HG02938 (cell line): ENCODE measurements at regions not wholly inside any gene's neighbourhood (a gene's known extent, or its start where the extent isn't known, plus 50 kb on each side); places are given as distances from the start of the nearest gene placed in this dataset.
"Not testable (repeated sequence)": the region's sequence is repeated elsewhere in the genome, so short reads cannot be mapped to it uniquely, and the experiment has no call there.

ENCODE experiments used
- ATAC-seq: cut with Tn5 transposase; IDR thresholded peaks from one replicate; pipeline ENCODE4 v1.9.1; 2021; ENCODE audit warnings: mild to moderate bottlenecking, moderate library complexity; ENCODE audit not compliant: unreplicated experiment

DNA sequence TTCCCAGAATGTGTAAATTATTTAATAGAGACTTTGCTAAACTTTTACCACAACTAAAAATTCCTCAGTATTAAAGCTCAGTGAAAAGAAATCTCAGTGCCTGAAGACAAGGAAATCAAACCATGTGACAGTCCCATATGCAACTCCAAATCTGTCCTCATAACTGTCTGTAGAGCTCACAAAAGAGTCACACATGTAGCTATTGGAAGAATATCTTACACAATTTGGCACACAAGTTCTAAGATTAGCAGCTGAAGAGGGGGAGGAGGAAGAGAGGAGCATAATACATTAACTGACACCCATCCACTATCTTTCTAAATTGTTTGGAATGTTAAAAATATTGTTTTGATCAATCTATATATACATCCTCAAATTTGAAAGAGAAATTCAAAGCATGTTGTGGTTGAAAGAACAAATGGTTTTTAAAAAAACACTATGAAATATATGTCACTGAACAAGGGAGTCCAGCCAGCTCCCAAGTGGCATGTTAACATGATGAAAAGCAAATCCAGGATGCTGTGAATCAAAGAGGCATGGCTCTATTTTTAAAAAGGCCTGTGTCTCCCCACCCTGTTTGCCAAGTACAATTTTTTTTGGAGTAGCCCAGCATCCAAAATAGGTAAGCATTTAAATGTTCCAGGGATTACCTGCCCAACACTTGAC lies 126.3 kb upstream of the NANOGP8 start:
- no peak for ATAC-seq

DNA sequence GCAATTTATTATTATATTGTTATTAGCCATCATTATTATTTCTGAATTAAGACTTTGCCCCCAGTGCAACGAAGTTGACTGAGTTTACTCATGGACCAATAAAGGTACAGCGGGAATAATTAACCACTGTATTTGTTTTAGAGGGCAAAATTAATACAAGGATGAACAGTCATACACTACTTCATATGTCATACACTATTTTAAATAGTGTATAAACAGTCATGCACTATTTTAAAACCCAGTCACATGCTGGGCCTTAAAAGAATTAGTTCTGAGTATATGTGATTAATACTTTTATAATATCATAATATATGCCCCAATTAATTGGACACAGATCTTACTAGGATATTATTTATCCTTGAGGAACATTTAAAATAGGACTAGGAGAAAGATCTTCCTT lies 125.3 kb upstream of the NANOGP8 start:
- ATAC-seq, result no peak

DNA sequence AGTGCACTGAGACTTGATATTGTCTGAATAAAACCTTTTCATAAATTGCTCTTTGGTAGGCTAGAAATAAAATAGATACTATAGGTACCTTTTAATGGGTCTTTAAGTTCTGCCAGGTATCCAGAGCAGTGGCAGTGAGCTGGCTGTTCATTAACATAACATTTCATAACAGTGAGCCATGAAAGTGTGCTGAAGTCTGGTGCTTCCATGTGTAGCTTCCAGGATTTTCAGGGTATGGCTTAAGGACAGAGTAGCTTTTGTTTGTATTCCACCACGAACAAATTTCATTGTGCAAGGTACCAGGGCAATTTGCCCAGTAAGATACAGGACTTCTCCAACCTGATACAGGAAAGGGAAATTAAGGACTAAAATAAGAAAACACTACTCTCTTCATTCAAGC lies 124.7 kb upstream of the NANOGP8 start:
- no peak for ATAC-seq

DNA sequence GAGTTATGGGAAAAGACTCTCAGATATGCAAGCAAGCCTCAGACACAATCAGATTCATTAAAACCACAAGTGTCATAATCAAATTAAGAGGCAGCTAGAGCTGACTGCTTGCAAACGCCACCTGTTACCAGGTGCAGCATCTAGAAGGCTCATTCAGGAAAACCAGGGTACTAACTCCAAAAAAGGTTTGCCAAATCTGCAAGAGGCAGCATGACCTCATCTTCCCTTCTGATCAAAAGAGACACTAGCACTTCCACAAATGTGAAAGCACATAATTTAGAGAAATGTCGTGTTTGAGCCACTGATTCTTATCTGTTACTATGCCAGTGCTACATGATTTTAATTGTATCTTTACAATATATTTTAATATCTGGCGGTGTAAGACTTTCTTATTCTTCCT lies 123.3 kb upstream of the NANOGP8 start:
- no peak for ATAC-seq

DNA sequence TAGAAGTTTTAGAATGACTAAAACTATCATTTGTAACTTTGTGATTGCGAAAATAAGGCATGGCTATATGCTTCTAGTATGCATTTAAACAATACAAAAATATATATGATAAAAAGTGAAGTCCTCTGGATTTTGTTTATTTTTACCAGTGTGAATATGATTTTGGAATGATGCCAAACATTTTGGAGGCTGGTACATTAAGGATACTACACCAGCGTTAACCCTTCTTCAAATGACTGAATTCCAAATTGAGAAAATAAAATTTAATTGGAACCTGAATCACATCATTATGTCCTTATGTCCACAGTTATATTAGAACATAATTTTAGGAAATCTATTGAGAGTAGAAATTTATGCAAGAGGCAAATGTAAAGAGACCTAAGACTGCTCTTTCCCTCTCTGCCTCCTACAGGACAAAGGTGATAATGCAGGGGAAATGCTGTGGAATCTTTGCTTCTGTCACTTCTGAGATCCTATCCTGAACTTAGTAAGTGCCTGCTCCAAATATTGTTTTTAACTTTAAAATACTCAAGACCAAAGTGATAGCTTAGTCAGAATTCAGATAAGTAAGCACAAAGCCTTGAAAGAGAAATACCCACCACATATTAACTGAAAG lies 121.1 kb upstream of the NANOGP8 start:
- ATAC-seq, result no peak

DNA sequence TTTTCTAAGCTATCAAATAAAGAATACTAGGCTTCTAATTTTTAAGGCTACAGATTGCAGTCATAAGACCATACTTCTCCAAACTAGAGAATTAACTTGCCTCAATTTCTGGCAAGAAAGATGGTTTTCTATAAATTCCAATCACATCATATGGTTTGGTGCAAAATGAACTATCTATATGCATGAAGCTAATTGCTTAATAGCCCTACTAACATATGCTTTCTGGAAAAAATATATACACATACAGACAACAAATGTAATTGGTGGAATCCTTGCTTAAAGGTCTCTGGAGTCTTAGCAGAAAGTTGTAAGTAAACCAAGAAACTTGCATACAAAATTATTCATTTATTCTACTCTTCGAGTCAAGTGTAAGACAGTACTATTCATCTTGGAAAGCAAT lies 113.1 kb upstream of the NANOGP8 start:
- ATAC-seq, result no peak

DNA sequence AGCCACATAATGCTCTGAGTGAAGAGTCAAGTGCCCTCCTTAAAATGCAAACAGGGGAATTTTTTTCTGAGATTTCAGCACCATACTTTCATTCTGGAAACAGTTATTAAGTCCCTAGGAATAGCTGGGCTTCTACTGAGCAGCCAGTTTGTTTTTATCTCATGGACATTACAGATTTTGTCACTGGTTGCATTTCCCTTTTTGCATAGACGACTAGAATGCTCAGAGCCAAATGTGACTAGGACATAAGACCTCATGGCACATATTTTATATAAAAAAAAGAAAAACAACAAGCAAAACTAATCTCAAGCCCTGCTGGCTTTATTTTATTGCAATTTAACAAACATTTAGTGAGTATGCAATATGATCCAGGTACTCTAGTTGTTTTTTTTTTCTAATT lies 112.7 kb upstream of the NANOGP8 start:
- ATAC-seq, result no peak

DNA sequence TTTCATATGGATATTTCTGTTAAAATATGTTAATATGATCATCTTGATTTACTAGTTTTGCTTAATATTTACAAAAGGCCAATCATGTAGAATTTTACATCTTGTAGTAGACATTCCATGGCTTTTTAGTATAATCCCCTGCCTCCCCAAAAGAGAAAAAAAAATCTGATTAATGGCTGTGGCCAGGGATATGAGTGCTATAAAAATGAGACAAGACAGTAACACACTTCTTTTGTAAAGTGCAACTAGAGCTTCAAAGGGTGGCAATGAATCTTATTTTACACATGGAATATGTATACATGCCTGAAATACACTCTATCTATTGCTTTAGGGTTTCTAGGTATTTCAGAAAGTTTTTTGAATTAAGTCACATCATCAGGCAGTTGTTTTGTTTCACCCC lies 112.2 kb upstream of the NANOGP8 start:
- ATAC-seq, result no peak

DNA sequence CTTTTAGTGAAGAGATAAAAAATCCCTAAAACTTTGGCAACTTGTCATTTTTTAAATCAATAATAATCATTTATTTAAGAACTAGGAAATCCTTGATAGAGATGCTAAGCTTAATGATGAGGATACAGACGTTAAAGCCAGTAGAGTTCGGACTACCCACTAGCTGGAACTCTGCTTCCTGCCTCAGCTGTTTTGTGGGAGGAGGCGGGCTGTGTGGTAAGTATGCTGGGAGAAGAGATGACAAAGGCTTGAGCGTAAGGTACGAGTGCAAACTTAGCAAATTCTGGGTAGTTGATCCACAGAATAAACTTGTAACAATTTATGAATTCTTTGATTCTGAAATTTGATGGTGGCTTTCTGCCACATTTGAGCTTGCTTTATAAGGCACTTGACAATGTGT lies 111.2 kb upstream of the NANOGP8 start:
- ATAC-seq, result no peak

DNA sequence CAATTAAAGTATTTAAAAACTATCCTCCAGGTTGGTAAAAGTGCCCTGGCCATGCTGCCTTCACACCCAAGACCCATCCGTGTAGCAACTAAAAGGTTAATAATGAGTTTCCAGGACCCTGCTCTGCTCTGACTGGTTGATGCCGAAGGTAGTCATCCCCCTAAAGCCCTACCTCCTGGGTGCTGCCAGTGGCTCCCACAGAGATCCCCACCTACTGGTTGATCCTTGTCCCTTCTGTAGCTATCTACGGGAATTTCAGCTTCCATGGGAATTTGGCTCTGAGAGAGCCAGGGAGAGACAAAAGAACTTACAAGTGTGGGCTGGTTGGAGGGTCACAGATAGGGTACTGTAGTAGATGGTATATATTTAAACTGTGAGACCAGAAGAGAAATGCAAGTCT lies 110.6 kb upstream of the NANOGP8 start:
- ATAC-seq, result no peak

DNA sequence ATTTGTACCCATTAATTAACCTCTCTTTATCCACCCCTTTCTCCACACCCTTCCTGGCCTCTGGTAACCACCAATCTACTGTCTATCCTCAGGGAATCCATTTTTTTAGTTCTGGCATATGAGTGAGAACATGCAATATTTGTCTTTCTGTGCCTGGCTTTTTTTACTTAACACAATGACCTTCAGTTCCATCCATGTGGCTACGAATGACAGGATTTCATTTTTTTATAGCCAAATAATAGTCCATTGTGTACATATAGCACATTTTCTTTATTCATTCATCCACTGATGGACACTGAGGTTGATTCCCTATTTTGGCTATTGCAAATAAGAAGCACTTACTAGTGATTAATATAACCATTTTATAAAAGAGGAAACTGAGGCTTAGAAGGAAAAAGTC lies 109.9 kb upstream of the NANOGP8 start:
- ATAC-seq, result no peak

DNA sequence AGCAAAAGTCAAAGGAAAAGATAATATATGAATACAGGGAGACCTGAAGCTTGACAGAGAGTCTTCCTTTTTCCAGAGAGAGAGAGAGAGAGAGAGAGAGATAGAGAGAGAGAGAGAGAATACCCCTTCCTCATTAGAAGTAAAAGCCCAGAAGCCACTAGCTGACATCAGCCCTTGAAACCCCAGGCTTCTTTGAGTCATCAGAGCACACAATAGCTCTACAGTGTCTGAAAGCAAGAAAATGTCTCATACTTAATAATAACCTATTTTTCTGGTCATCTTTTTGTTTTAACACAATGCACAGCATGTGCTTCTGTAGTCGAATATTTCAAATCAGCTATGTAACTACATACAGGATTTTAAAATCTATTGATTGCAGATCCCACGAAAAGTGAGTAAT lies 109.2 kb upstream of the NANOGP8 start:
- no peak for ATAC-seq

DNA sequence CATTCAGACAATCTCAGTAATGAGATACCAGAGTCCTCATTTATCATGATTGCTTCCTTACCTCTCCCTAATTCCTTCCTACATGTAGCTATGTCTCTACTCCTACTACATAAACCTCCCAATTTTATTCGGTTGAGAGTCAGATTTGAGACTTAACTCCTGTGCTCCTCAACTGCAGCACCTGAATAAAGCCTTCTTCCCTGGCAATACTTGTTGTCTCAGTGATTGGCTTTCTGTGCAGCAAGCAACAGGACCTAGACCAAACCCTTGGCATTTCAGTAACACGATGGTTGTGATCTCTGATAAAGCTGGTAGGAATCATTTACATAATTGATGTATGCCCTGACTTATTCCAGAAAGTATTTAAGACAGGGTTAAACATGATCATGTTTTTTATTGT lies 106.7 kb upstream of the NANOGP8 start:
- ATAC-seq, result no peak

DNA sequence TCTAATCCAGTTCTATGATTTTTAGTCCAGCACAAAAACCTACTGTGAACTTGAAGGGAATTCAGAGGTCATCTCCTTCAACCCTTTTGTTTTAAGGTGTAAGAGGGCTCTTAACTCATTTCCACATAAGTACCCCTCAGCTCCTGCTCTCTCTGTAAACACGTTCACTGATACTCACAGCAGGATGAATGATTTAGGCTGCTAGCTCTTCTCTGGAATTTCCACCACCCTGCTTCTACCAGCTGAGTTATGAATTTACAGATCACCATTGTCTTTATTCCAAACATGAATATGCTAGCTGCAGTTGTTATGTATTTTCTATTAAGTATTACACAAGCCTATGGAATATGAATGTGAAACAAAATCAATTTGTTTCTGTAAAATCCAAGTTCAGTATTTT lies 101.3 kb upstream of the NANOGP8 start:
- no peak for ATAC-seq

DNA sequence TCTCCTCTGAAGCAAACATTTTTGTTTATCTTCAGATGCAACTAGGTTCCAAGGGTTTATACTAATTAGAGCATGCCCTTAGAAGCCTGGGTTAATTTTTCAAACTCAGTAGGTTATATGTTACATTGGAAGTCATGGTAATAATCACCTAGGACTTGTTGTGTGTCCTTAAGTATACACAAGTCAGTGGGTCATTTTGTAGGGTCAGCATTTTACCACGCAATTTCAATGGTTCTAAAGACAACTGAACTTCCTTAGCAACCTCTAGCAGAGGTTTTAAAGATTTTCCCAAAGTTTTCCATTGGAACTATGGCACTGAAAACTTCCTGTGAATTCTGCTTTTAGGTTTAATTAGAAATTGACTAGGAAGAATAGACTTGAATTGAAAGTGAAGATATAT lies 99.6 kb upstream of the NANOGP8 start:
- no peak for ATAC-seq

DNA sequence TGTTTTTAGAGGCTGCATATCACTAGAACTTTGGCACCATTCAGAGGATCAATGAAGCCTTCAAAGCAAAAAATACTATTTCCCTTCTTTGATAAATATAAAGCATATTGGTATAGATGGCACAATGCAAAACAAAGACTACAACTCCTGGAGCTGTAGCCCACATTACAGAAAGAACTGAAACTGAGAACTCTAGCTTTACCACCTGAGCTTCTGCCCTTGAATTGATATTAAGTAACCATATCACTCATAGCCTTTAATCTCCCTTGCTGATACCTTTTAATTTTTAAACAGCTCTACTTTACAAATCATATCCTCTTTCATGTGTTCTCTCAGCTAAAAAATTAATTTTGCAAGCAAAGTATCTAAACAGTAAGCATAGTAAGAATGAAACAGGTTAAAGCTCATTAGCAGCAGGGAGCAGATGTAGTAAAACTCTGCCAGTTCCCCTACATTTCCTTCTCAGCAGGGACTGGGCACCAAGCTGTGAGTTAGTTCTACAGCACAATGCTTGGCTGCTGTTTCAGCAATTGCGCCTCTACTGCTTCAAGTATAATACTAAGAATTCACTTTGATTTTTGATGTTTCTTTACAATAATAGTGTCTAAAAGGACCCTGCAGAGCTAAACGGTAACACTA lies 97.9 kb upstream of the NANOGP8 start:
- peak; percentile 74 for ATAC-seq

DNA sequence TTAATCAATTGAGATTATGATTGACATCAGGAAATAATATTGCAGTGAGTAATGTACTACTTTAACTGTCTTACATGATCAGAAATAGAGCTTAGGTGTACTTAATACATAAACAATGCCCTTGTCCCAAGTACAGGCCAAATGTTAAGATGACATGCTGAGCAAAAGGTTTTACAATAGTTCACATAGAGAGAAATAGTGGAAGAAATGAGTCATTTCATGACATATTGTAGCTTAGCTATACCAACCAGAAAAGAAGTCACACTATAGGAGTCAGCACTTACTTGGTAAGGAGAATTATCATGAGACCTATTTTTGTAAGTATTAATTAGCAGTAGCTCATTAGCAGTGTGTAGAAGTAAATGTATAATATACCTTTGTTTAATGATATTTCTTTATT lies 96.4 kb upstream of the NANOGP8 start:
- ATAC-seq, result peak; percentile 85

DNA sequence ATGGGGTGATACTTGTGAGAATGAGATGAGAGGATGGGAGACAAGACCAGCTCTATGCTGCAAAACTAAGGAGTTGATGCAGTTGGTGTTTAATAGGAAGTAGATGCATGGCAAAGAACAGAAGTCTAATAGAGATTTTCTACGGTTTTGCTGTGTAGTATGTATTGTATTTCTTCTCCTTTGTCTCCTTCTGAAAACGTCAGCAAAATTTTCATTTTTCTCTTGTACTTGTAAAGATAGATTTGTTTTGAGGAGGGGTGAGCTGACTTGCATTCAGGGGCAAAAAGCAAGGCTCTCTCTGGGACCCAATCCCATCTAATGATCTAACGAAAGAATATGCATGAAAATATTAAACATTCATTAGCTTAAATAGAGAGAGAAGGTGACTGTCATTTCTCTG lies 94.6 kb upstream of the NANOGP8 start:
- no peak for ATAC-seq

DNA sequence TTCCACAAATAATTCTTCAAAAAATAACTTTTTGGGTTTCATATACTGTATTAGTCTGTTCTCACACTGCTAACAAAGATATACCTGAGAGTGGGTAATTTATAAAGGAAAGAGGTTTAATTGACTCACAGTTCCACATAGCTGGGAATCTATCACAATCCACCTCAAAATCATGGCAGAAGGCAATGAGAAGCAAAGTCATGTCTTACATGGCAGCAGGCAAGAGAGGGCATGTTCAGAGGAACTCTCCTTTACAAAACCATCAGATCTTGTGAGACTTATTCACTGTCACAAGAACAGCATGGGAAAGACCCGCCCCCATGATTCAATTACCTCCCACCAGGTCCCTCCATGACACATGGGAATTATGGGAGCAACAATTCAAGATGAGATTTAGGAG lies 93.1 kb upstream of the NANOGP8 start:
- not testable (repeated sequence) for ATAC-seq

DNA sequence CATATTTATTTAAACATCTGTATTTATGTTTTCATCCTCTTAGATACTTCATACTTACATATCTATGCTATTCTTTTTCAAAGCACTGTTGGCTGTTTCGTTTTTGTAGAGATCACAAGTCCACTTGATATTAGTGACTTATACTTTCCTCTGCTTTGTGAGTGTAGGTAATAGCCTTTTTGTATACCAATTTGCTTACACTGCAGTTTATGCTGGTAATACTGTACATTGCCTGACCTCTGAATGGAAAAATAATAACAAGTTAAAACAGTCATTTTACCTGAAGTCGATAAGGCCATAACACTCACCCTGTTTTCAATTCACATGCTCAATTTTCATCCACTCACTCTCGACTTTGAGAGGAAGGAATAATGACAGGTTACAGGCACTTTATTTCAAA lies 89.9 kb upstream of the NANOGP8 start:
- no peak for ATAC-seq

DNA sequence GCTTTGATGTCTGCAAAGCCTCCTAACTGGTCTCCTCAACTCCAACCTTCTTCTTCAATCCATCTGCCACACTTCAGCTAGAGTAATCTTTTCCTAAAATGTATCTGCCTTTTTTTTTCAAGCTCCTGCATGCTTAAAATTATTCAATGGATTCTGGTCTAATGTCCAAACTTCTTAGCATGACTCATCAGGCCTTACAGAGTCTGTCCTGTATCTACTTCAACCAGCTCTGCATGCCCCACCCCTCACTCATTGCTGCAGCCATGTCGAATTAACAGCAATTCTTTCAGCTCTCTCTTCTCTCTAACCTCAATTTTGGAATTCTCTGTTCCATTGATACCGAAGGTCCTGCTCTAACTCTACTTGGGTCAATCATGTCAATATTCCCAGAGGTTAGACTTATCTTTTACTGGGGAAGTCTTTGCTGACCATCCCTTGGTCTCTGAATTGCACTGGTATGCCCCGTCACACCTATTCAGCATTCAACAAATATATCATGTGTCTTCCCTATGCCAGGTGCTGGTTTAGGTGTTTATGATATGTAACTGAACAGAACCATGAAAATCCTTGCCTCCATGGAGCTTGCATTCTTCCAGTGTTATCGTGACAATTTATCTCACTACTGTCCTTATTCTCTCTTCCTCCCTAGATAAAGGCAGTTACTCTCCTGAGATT lies 88.5 kb upstream of the NANOGP8 start:
- no peak for ATAC-seq

DNA sequence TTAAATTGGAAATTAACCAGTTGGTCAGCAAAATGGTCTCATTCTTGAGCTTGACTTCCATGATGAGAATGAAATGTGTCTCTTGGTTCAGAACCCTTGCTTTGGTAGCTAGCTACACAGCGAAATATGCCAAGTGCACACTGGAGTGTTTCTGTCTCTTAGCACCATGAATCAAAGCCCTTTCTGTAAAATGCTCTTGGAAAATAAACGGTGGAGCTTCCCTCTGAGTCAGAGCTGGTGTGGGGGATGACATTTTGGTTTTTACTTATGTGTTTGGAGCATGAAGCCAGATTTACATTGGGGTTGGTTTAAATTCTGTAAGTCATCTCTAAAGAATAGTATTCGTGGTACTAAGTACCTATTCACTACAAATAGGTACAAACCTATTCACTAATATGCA lies 85.1 kb upstream of the NANOGP8 start:
- no peak for ATAC-seq
